ENCODE measurements at regions not wholly inside any gene's neighbourhood (a gene's known extent, or its start where the extent isn't known, plus 50 kb on each side); places are given as distances from the start of the nearest gene placed in this dataset.

GRCh38 chr11:15346907-15347306, 232.2 kb downstream of the INSC start:
- TF ChIP-seq CTCF (IDR thresholded peaks at IDR 0.05; ENCODE audit: poor library complexity): no peak
- TF ChIP-seq EZH2 (IDR thresholded peaks at IDR 0.05; ENCODE audit: borderline replicate concordance): no peak
